ENCODE measurements at regions not wholly inside any gene's neighbourhood (a gene's known extent, or its start where the extent isn't known, plus 50 kb on each side); places are given as distances from the start of the nearest gene placed in this dataset.
"Not testable (repeated sequence)": the region's sequence is repeated elsewhere in the genome, so short reads cannot be mapped to it uniquely, and the experiment has no call there.

DNA sequence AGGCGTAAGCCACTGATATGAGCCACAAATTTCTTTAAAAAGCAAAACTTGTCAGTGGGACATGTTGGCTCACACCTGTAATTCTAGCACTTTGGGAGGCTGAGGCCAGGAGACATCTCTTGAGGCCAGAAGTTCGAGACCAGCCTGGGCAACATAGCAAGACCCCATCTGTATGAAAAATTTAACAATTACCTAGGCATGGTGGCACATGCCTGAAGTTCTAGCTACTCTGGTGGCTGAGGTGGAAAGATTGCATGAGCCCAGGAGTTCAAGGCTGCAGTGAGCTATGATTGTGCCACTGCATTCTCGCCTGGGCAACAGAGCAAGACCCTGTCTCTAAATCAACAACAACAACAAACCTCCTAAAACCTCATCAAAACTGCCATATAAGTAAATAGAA, 147.6 kb upstream of the BARHL2 start:
- no peak for ATAC-seq
- intact Hi-C loops (cut with DNase I): no loop called here

DNA sequence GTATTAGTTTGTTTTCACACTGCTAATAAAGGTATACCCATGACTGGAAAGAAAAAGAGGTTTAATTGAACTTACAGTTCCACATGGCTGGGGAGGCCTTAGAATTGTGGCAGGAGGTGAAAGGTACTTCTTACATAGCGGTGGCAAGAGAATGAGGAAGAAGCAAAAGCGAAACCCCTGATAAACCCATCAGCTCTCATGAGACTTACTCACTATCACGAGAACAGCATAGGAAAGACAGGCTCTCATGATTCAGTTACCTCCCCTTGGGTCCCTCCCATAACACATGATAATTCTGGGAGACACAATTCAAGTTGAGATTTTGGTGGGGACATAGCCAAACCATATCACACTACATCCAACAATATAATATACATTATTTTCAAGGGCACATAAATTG, 145.7 kb upstream of the BARHL2 start:
- intact Hi-C loops (cut with DNase I): no loop called here
- no peak for DNase-seq

More for the DNA sequence above, 147.6 kb upstream of the BARHL2 start:
- no peak for DNase-seq

DNA sequence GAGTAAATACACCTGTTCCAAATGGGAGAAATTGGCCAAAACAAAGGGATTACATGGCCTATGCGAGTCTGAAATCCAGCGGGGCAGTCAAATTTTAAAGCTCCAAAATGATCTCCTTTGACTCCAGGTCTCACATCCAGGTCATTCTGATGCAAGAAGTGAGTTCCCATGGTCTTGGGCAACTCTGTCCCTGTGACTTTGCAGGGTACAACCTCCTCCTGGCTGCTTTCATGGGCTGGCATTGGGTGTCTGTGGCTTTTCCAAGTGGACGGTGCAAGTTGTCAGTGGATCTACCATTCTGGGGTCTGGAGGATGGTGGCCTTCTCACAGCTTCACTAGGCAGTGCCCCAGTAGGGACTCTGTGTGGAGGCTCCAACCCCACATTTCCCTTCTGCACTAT, 144.3 kb upstream of the BARHL2 start:
- intact Hi-C loops (cut with DNase I): not testable (repeated sequence)

More for the DNA sequence above, 145.7 kb upstream of the BARHL2 start:
- no peak for ATAC-seq

DNA sequence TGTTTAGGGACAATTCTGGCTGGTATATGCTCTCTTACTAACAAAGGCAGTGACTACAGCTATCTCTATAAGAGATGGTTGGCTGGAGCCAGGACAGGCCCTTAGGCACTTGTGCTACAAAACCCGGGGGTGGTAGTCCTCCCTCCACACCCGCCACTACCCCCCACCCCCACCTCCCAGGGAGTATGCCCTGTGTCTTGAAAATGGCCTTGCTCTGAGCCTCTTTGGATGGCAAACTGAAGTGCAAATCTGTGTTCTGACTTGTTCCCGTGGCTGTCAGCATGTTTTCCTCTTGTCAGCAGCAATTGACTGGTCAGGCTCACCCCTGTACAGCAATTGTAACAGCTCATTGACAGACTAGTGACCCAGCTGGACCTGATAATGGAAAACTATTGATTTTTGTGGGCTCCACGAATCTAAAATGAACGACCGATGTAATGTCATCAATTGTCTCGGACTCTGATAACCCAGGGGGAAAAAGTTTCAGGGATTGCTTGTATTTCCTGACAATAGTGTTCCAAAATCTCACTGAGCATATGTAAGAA, 139.4 kb upstream of the BARHL2 start:
- no peak for ATAC-seq
- DNase-seq: no peak
- intact Hi-C loops (cut with DNase I): no loop called here

More for the DNA sequence above, 144.3 kb upstream of the BARHL2 start:
- ATAC-seq, DNase-seq: not testable (repeated sequence)

DNA sequence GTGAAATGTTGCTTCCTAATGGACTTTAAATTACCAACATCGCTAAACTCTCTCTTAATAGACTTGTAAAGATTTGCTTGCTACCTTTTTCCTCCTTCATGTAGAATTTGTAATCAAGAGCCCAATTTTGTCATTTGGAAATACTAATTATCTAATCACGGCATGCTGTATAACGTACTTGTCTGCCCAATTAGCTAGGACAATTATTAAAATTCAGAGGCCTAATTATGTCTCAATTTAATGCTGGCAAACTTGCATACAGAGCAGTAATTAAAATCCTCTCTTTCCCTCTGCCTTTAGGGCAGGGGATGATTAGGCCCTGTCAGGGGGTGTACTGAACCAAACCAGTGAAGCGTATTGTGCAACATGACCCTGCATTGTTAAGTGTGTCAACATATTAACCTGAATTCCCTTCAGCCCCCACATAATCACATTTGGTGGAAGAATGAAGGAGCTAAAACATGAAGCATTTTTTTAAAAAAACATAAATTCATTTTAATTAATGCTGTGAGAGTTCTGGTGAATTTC, 137.4 kb upstream of the BARHL2 start:
- no peak for DNase-seq
- intact Hi-C loops (cut with DNase I): loop anchor here in 1 of 2 donors (5.0 kb wide), 1 partner anchor 168 kb away; the partner anchor contains the start of gene ZNF644
- no peak for ATAC-seq

DNA sequence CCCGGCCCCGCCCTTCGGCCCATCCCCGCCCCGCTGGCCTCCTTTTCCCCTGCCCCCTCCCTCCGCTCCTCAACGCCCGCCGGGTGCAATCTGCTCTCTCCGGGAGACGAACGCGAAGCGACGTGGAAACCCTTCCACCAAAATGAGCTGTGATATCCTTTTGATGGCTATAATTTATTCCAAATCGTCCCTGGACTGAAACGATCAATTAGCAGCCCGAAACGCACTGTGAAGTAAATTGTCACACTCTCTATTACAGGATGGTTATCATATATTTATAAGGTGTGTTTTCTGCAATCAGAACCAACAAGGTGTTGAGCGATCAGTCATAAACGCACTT, 134.6 kb upstream of the BARHL2 start:
- DNase-seq (no peak), ATAC-seq (no peak)
- intact Hi-C loops (cut with DNase I): loop anchor here in 1 of 2 donors (5.0 kb wide), 1 partner anchor 171 kb away; the partner anchor contains the start of gene ZNF644

DNA sequence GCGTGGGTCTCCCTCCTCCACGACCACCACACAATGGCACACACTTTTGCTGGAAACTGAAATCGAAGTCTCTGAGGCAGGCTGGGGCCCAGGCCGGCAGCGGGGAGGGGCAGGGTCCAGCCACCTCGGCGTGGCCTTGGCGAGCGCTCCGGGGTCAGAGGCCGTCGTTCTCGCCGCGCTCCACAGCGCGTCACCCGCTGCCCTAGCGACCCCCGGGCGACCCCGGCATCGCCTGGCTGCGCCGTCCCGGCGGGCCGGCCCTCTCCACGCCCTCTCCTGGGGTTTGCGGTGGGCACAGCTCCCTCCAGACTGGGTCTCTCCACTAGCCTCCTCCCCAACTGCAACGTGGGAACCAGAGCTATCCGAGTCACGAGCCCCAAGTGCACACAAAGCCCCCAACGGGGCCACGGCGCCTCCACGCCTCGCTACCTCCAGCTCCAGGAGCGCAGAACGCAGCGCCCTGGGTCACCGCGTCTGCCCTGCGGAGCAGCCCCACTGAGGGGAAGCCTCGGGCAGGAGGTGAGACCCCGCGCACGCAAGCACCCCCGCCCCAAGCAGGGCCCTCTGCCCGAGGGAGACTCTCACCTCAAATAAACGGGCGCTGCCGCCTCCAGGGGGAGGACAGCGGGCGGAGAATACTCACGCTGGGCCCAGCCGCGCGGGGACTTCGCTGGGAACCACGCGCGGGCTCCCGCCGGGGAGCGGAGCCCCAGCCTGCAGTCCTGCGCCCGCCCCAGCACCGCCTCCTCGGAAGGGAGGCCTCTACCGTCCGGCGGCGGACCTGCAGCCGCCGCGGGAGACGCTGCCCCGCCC, 134.0 kb upstream of the BARHL2 start:
- ATAC-seq (peak; percentile 99), DNase-seq (peak; percentile 87)
- intact Hi-C loops (cut with DNase I): loop anchor here in 1 of 2 donors (5.0 kb wide), 1 partner anchor 171 kb away; the partner anchor contains the start of gene ZNF644

DNA sequence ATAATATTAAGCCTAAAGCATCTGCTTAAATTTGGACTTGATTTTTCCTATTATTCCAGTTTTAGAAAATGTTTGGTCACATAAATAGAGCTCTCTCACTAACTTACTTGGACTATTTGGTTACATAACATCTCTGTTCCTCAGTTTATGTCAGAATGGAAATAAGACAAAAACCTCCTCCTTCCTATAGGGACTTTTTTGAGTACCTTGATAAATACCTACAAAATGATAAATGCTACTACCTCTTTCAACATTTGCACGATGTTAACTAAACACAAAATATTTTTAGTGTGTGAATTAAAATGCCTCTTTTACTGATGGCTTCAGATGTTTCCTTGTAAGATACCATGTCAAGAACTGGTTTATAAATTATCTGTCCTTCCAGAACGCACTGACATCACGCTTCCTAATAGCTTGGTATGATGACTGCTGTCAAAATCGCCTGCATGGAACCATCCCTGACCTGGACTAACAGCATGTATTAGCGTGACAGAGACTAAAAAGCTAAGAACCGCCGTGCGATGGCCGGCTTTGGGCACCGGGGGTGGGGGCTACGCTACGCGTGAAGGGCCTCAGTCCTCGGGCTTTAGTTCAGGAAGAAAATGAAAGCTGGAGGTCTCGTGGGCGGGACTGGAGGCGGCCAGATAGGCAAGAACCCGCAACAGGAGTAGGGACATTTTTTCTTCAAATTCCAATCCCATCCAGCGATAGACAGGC, 133.2 kb upstream of the BARHL2 start:
- ATAC-seq (peak; percentile 35 to 51), DNase-seq (peak; percentile 37)
- intact Hi-C loops (cut with DNase I): loop anchor here in 1 of 2 donors (5.0 kb wide), 1 partner anchor 172 kb away; the partner anchor contains the start of gene ZNF644

DNA sequence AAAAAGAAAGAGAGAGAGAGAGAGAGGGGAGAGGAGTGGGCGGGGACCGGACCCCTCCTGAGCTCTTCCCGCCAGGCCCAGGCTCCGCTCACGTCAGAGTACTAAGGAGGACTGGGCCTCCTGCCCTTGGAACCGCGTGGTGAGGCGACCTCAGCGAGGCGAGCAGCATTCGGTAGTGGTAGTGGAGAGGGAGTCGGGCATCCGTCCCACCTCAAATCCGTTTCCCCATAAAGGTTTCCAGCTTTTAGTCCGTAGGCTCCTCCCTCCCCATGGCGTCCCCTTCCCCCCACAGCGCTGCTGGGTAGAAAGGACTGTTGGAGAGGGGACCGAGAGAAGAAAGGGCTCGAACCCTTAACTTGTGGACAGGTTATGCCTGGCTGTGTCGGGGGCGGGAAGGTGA, 124.4 kb upstream of the BARHL2 start:
- intact Hi-C loops (cut with DNase I): no loop called here
- ATAC-seq: no peak
- DNase-seq: no peak

DNA sequence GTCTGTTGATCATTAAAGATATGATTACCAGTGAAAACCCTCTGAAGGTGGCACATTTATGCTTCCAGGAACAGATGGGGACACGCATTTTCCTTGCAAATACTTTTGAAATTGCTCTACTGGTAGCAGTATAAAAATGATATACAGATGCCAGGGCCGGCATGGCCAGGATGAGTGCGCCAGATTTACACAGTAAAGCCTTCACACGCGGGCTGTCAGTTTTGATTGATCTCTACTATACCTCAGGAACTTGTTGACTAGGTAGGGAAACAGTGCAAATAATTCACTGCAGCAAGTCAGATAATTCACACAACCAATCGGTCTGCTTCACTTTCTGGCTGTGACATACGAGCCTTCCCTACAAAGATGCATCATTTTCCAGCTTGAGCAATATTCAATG, 123.2 kb upstream of the BARHL2 start:
- DNase-seq (no peak), ATAC-seq (no peak)
- intact Hi-C loops (cut with DNase I): no loop called here

DNA sequence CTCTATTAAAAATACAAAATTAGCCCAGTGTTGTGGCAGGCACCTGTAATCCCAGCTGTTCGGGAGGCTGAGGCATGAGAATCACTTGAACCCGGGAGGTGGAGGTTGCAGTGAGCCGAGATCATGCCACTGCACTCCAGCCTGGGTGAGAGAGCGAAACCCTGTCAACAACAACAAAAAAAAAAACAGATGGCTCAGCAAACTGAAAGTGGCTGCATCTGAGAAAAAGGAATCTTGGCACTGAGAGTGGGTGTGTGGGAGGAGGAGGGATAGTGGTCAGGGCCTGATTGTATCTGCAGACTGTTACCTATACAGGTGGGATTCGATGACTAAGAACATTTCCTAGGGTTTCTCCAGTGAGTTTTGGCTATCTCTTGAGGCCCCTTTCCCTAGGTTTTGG, 122.2 kb upstream of the BARHL2 start:
- DNase-seq (no peak), ATAC-seq (no peak)
- intact Hi-C loops (cut with DNase I): no loop called here

DNA sequence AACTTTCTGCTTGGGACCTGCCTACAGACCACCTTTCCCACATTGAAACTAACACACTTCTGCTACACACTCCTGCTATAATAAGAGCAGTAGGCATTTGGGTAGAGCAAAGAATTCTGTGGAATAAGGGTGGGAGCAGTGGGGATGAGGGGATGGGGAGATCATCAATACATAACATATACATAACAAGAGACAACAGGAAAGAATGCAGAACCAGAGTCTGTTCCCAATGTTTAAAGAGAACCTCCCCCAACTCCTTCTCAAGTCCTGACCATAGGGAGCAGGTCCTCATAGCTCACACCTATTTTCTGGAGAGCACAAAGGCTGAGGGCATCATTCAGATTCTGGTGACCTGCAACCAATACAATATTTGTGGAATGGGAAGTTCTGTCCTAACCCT, 121.6 kb upstream of the BARHL2 start:
- no peak for DNase-seq
- intact Hi-C loops (cut with DNase I): no loop called here
- ATAC-seq: no peak

DNA sequence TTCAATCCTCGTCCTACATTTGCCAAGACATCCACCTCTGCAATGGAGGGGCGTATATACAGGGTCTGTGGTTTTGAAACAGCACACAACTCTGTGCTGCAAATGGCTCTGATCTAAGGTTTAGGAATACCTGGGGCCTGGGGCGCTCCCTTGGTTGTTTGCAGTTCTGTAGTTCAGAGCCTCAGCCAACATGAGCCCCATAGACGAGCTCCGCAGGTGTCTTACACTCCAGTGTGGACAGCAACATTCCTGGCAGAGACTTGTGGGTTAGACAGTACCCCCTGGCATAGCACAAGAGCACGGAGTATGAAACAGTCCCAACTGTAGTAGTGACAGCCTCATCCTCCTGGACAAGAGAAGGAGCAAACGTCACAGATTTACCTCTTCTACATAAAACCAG, 120.3 kb upstream of the BARHL2 start:
- intact Hi-C loops (cut with DNase I): no loop called here
- no peak for ATAC-seq
- no peak for DNase-seq

DNA sequence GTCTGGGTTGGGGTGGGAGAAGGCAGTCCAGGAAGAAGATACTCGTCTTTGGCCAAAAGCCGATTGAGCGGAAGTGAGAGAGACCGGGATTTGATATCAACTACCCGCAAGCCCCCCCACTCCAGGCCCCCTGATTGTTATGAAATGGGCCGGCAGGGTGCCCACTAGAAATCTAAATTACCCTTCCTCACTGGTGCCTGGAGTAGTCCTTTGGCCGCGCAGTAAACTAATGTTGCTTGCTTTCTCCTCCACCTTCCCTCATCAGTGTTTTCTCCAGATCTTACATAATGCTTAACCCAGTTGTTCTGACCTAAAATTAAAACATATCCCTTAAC, 119.2 kb upstream of the BARHL2 start:
- no peak for ATAC-seq
- DNase-seq: no peak
- intact Hi-C loops (cut with DNase I): no loop called here

DNA sequence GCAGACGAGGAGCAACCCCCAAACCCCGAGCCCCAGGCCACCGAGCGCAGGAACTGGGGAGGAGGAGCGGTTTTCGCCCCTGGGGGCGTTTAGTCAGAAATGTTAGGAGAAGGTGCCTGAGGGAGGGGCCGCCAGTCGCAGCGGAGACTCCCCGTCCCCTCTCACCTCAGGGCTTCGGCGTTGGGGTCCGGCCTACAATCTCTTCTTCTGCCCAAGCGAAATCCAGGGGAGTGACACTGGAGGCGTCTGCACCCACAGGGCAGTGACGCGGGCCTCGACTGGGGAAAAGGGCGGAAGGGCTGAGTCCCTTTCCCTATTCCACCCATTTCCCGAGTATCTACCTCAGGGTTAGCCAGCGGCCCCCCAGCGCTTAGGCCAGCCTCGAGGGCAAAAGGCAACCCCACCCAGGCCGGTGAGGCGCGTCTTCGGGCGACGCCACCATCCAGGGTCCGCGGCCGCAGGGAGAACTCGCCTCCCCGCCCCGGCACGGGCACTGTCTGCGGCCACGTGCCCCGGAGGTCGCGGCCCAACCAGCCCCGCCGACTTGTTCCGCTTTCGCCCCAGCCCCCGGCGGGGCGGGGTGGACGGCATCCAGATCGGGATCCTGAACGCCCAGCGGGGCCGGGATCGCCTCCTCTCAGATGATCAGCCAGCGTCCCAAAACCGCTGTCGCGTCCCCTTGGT, 118.7 kb upstream of the BARHL2 start:
- intact Hi-C loops (cut with DNase I): no loop called here

DNA sequence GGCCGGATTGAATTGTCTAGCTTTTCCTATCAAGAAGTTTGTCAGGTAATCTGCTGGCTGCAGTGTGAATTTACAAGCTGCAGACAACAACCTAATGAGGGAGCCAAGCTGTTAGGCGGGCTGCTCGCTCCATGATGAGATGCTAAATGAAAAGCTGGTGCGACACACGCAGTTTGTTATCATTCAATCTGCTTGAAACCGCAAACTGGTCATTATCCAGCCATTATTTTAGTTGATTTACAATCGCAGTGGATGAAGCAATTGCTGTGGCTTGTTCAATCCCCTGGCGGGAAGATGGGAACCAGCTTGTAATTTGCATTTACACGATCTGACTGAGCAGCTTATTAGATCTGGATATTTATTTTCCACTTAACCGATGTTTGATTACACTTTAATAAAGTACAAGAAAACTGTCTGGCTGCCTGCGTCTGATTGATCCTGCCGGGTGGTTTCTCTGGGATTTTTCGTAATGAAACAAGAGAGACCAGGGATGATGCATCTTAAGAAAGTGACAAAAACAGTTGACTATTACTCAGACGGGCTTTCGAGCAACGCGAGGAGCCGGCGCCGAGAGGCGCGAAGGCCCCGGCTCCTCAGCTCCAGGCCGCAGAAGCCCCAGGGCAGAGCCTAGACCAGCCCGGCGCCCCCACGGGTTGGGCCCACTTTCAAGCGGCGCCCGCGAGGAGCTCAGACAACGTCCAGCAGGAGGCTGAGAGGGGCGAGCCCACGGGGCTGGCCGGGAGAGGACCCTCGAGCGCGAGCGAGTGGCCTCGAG, 118.0 kb upstream of the BARHL2 start:
- ATAC-seq (peak in 1 of 2 donors; percentile 48), DNase-seq (no peak)
- intact Hi-C loops (cut with DNase I): no loop called here

More for the DNA sequence above, 118.7 kb upstream of the BARHL2 start:
- ATAC-seq: peak; percentile 63 to 67
- DNase-seq: peak; percentile 39

DNA sequence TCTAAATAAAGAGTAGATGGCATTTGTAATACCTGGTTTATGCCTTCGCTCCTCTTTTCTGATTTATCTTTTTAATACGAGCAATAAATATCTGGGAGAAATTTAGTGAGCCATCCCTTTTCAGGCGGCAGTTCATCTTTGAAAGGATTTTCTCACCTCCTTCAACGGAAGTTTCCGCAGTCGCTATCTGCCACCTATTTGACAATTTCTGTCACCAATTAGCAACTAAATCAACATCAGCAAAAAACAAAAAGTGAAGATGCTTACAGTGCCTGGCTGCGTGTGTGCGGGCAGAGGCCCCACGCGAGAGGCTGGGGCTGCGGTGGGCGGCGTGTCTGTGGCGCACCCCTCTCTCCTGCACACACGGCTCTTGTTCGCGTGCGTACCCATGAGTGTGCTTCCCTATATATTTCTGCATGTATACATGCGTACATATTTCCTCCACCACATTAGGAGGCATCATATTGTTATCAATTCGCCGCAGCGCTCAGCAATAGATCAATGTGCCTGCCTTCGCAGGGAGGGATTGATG, 117.3 kb upstream of the BARHL2 start:
- DNase-seq (no peak), ATAC-seq (no peak)
- intact Hi-C loops (cut with DNase I): no loop called here

DNA sequence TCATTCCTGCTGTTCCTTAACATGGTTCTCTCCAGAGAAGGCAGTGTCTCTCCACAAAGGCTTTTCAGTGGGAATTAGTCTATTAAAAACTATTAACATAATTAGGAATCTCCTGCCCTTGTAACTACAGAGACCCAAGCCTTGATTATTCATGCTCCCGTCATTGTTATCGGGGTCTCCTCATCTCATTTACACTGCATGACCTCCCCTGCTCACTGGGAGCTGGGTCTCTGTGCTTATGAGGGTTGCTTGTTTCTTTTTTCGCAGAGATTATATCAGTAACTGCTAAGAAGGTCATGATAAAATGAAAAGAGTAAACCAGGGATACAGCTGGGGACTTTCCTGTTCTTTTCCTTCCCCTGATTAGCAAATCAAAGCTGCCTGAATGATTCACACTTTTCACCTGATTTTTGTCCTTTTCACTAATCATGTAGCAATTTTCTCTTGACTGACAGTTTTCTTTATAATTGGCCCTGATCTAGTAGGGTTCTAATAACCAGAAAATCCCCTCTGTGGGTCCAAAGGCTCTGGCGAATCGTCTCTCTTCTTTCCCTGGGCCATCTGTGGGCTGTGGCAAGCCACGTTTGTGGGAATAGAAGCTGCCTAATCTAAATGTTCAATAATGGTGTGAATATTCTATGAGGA, 116.5 kb upstream of the BARHL2 start:
- ATAC-seq: no peak
- intact Hi-C loops (cut with DNase I): no loop called here
- no peak for DNase-seq
